ENCODE measurements at regions not wholly inside any gene's neighbourhood (a gene's known extent, or its start where the extent isn't known, plus 50 kb on each side); places are given as distances from the start of the nearest gene placed in this dataset.
A peak's percentile ranks its signal among the peaks of the same experiment; 100 is the strongest.

DNA sequence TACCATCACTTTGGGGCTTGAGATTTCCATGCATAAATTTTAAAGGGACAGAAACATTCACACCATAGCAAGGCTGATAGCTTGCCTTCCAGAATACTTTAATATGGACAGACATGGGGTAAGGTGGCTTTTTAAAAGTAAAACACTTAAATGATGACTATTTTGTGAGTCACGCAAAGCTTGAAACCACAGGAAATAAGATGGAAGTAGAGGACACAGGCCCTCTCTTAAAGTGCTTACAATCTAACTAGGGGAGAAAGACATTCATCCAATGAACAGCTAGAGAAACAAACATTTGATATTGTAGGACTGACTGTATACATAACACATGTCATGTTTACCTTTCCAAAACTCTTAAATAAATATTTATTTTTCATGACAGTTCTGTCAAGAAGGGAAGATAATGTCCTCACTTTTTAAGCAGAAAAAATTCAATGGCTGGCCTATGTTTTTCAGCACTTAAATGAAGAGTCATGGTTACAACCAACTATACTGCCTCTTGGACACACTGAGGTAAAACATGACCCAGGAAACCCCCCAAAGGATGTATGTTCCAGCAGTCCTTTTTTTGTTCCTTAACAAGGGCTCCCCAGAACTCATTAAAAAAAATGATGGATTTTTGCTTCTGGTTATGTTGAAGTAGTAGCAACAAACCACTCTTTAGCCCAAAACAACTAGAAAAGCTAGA is 120.0 kb upstream of the RBMS1 start:
- no peak overlapping the region for H3K4me3 ChIP-seq (ENCODE audit: low read depth, low read length, poor library complexity, severe bottlenecking)
- BruUV-seq (replicated peaks) = no TSS peak
- intact Hi-C loops (cut with micrococcal nuclease; ENCODE audit: unreplicated experiment) = no loop called here
- peaks cover 44% of the 10 kb centered on the region for H3K4me1 ChIP-seq (ENCODE audit: insufficient read depth, low read length, poor library complexity, severe bottlenecking)
- CTCF ChIA-PET = no interaction called here
- H3K36me3 ChIP-seq (ENCODE audit: insufficient read depth, low read length, poor library complexity, severe bottlenecking) = no peaks in the 10 kb centered on the region
- TF ChIP-seq EZH2 (IDR thresholded peaks at IDR 0.05; ENCODE audit: borderline replicate concordance, low read depth, low read length, poor library complexity, severe bottlenecking) (no peak), CTCF (conservative IDR thresholded peaks at IDR 0.05; ENCODE audit: low read depth, low read length) (no peak)
- no peaks in the 10 kb centered on the region for H3K27me3 ChIP-seq (replicated peaks; ENCODE audit: insufficient read depth, low read depth, low read length, poor library complexity)
- H3K27ac ChIP-seq (ENCODE audit: low read depth, low read length, poor library complexity, severe bottlenecking) = no peak overlapping the region
- POLR2A ChIA-PET (ENCODE audit: low non-redundant PET) = no interaction called here
- no peaks in the 10 kb centered on the region for H3K9me3 ChIP-seq (ENCODE audit: low read depth, low read length, poor library complexity, severe bottlenecking)
- peak; percentile 40 for DNase-seq (ENCODE audit: low spot score)

DNA sequence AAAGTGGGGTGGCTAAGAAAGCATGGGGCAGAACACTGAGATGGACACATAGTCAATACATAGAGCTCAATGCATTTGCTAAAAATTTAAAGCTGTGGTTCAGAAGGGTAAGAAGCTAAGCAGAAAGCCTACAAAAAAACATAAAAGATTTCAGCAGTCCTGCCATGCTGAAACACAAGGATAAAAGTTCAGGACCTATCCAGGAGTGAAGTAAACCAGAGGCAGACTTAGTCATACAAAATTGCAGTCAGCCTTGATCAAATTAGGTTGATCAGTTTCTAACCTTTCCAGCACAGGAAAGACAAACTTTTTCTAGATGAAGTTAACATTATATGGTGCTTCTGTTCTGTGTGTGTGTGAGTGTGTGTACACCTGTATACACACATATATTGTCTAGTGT is 120.8 kb upstream of the RBMS1 start:
- TF ChIP-seq EZH2 (IDR thresholded peaks at IDR 0.05; ENCODE audit: borderline replicate concordance, low read depth, low read length, poor library complexity, severe bottlenecking) (no peak), CTCF (conservative IDR thresholded peaks at IDR 0.05; ENCODE audit: low read depth, low read length) (no peak)
- intact Hi-C loops (cut with micrococcal nuclease; ENCODE audit: unreplicated experiment) = no loop called here
- CTCF ChIA-PET = no interaction called here
- Histone ChIP-seq H3K9me3 (ENCODE audit: low read depth, low read length, poor library complexity, severe bottlenecking) (no peaks in the 10 kb centered on the region), H3K4me1 (ENCODE audit: insufficient read depth, low read length, poor library complexity, severe bottlenecking) (peaks cover 36% of the 10 kb centered on the region), H3K4me3 (ENCODE audit: low read depth, low read length, poor library complexity, severe bottlenecking) (no peak overlapping the region), H3K27me3 (replicated peaks; ENCODE audit: insufficient read depth, low read depth, low read length, poor library complexity) (no peaks in the 10 kb centered on the region), H3K27ac (ENCODE audit: low read depth, low read length, poor library complexity, severe bottlenecking) (no peak overlapping the region), H3K36me3 (ENCODE audit: insufficient read depth, low read length, poor library complexity, severe bottlenecking) (no peaks in the 10 kb centered on the region)
- POLR2A ChIA-PET (ENCODE audit: low non-redundant PET) = no interaction called here
- BruUV-seq (replicated peaks) = no TSS peak
- DNase-seq (ENCODE audit: low spot score) = no peak

DNA sequence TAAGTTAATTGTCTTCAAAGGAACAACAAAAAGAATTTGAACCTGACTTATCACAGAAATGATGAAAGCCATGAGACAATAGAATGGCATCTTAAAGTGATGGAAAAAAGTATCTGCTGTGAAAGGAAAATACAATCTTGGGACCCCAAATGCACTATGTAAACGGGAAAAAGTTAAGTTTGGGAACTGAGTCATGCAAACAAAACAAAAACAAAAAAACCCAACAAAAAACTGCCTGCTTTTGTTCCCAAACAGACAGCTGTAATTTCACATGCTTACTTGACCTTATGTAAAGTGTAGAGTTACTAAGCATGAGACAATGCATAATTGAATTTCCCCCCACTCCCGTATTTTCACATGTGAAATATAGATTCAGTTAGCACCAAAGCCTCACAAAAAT is 122.1 kb upstream of the RBMS1 start:
- no TSS peak for BruUV-seq (replicated peaks)
- ChIA-PET CTCF (no interaction called here), POLR2A (ENCODE audit: low non-redundant PET) (no interaction called here)
- peaks cover 23% of the 10 kb centered on the region for H3K4me1 ChIP-seq (ENCODE audit: insufficient read depth, low read length, poor library complexity, severe bottlenecking)
- no peaks in the 10 kb centered on the region for H3K27me3 ChIP-seq (replicated peaks; ENCODE audit: insufficient read depth, low read depth, low read length, poor library complexity)
- no peak for DNase-seq (ENCODE audit: low spot score)
- H3K36me3 ChIP-seq (ENCODE audit: insufficient read depth, low read length, poor library complexity, severe bottlenecking) = no peaks in the 10 kb centered on the region
- H3K9me3 ChIP-seq (ENCODE audit: low read depth, low read length, poor library complexity, severe bottlenecking) = no peaks in the 10 kb centered on the region
- intact Hi-C loops (cut with micrococcal nuclease; ENCODE audit: unreplicated experiment) = no loop called here
- H3K4me3 ChIP-seq (ENCODE audit: low read depth, low read length, poor library complexity, severe bottlenecking) = no peak overlapping the region
- no peak overlapping the region for H3K27ac ChIP-seq (ENCODE audit: low read depth, low read length, poor library complexity, severe bottlenecking)
- TF ChIP-seq CTCF (conservative IDR thresholded peaks at IDR 0.05; ENCODE audit: low read depth, low read length) (no peak), EZH2 (IDR thresholded peaks at IDR 0.05; ENCODE audit: borderline replicate concordance, low read depth, low read length, poor library complexity, severe bottlenecking) (no peak)
